ENCODE measurements at regions not wholly inside any gene's neighbourhood (a gene's known extent, or its start where the extent isn't known, plus 50 kb on each side); places are given as distances from the start of the nearest gene placed in this dataset.

DNA sequence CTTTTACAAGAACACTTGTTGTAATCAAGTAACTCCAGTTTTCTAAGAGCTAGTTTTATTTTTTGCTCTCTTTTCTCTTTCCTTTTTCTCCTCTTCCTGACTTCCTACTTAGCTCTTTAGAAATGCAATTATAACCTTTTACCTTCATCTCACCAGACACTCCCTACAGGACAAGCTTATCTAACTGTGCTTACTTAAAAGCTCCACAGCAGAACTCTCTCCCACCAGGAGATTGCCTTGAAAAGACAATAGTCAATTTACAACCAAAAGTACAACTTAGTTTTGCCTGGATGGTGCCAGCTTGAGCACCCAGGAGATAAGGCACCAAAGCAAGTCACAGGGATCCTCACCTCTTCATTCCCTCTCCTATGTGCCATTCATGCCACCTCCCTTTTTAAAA lies 573.8 kb upstream of the LMCD1 start:
- Histone ChIP-seq H3K36me3 (ENCODE audit: control insufficient read depth, insufficient read depth, low read length) (no peaks in the 10 kb centered on the region), H3K79me2 (ENCODE audit: control insufficient read depth, insufficient read depth, low read length) (no peaks in the 10 kb centered on the region), H3K9ac (ENCODE audit: insufficient read depth, low read length) (no peak overlapping the region), H3K4me3 (replicated peaks in 1 of 4; ENCODE audit: control extremely low read depth in 1 of 4, insufficient read depth in 1 of 4, low read depth in 3 of 4, low read length in 4 of 4) (no peak overlapping the region), H3K4me1 (ENCODE audit: control insufficient read depth, extremely low read depth, insufficient read depth, low read length) (no peaks in the 10 kb centered on the region), H3K9me3 (ENCODE audit: control insufficient read depth, insufficient read depth, low read depth, low read length) (no peaks in the 10 kb centered on the region), H3K27me3 (ENCODE audit: control insufficient read depth, insufficient read depth, low read length) (no peaks in the 10 kb centered on the region), H4K20me1 (ENCODE audit: control insufficient read depth, extremely low read depth, insufficient read depth, low read length) (no peaks in the 10 kb centered on the region), H2AFZ (ENCODE audit: low read length) (no peak overlapping the region), H3K4me2 (ENCODE audit: extremely low read depth, insufficient read depth, low read length) (no peak overlapping the region), H3K27ac (ENCODE audit: insufficient read depth, low read length) (no peak overlapping the region)
- no peak for DNase-seq (ENCODE audit: low read depth in 2 of 2)
- no peak for TF ChIP-seq CTCF (conservative IDR thresholded peaks at IDR 0.05 in 1 of 2, IDR thresholded peaks at IDR 0.05 in 1 of 2; ENCODE audit: low read depth in 1 of 2, low read length in 2 of 2)
- TF ChIP-seq EZH2 (IDR thresholded peaks at IDR 0.05; ENCODE audit: low read length, missing control alignments), result no peak

- no peak overlapping the region for H3K9ac ChIP-seq (ENCODE audit: insufficient read depth, low read length)
- H3K4me2 ChIP-seq (ENCODE audit: extremely low read depth, insufficient read depth, low read length), result no peak overlapping the region
- TF ChIP-seq CTCF (conservative IDR thresholded peaks at IDR 0.05 in 1 of 2, IDR thresholded peaks at IDR 0.05 in 1 of 2; ENCODE audit: low read depth in 1 of 2, low read length in 2 of 2) (no peak), EZH2 (IDR thresholded peaks at IDR 0.05; ENCODE audit: low read length, missing control alignments) (no peak)
- H3K4me3 ChIP-seq (replicated peaks in 1 of 4; ENCODE audit: control extremely low read depth in 1 of 4, insufficient read depth in 1 of 4, low read depth in 3 of 4, low read length in 4 of 4), result no peak overlapping the region
- no peaks in the 10 kb centered on the region for H3K9me3 ChIP-seq (ENCODE audit: control insufficient read depth, insufficient read depth, low read depth, low read length)
- no peak overlapping the region for H2AFZ ChIP-seq (ENCODE audit: low read length)
- H3K36me3 ChIP-seq (ENCODE audit: control insufficient read depth, insufficient read depth, low read length), result no peaks in the 10 kb centered on the region
- DNase-seq (ENCODE audit: low read depth in 2 of 2), result no peak
- H3K27ac ChIP-seq (ENCODE audit: insufficient read depth, low read length), result no peak overlapping the region
- H3K27me3 ChIP-seq (ENCODE audit: control insufficient read depth, insufficient read depth, low read length), result no peaks in the 10 kb centered on the region
- H3K79me2 ChIP-seq (ENCODE audit: control insufficient read depth, insufficient read depth, low read length), result no peaks in the 10 kb centered on the region
- no peaks in the 10 kb centered on the region for H4K20me1 ChIP-seq (ENCODE audit: control insufficient read depth, extremely low read depth, insufficient read depth, low read length)
- no peaks in the 10 kb centered on the region for H3K4me1 ChIP-seq (ENCODE audit: control insufficient read depth, extremely low read depth, insufficient read depth, low read length)
These were observed 572.2 kb upstream of the LMCD1 start for GRCh38 chr3:7929319-7929889.

GRCh38 chr3:7934362-7934761 lies 567.3 kb upstream of the LMCD1 start:
- no peak overlapping the region for H3K9ac ChIP-seq (ENCODE audit: insufficient read depth, low read length)

More at GRCh38 chr3:7934362-7934761, 567.3 kb upstream of the LMCD1 start:
- no peaks in the 10 kb centered on the region for H3K9me3 ChIP-seq (ENCODE audit: control insufficient read depth, insufficient read depth, low read depth, low read length)
- H3K27ac ChIP-seq (ENCODE audit: insufficient read depth, low read length), result no peak overlapping the region
- H3K79me2 ChIP-seq (ENCODE audit: control insufficient read depth, insufficient read depth, low read length), result no peaks in the 10 kb centered on the region
- H3K4me1 ChIP-seq (ENCODE audit: control insufficient read depth, extremely low read depth, insufficient read depth, low read length), result no peaks in the 10 kb centered on the region
- no peaks in the 10 kb centered on the region for H3K27me3 ChIP-seq (ENCODE audit: control insufficient read depth, insufficient read depth, low read length)
- no peak overlapping the region for H3K4me3 ChIP-seq (replicated peaks in 1 of 4; ENCODE audit: control extremely low read depth in 1 of 4, insufficient read depth in 1 of 4, low read depth in 3 of 4, low read length in 4 of 4)
- TF ChIP-seq CTCF (conservative IDR thresholded peaks at IDR 0.05 in 1 of 2, IDR thresholded peaks at IDR 0.05 in 1 of 2; ENCODE audit: low read depth in 1 of 2, low read length in 2 of 2) (no peak), EZH2 (IDR thresholded peaks at IDR 0.05; ENCODE audit: low read length, missing control alignments) (no peak)
- H3K36me3 ChIP-seq (ENCODE audit: control insufficient read depth, insufficient read depth, low read length), result no peaks in the 10 kb centered on the region
- no peaks in the 10 kb centered on the region for H4K20me1 ChIP-seq (ENCODE audit: control insufficient read depth, extremely low read depth, insufficient read depth, low read length)
- H2AFZ ChIP-seq (ENCODE audit: low read length), result no peak overlapping the region
- no peak overlapping the region for H3K4me2 ChIP-seq (ENCODE audit: extremely low read depth, insufficient read depth, low read length)
- no peak for DNase-seq (ENCODE audit: low read depth in 2 of 2)
